ENCODE measurements at regions not wholly inside any gene's neighbourhood (a gene's known extent, or its start where the extent isn't known, plus 50 kb on each side); places are given as distances from the start of the nearest gene placed in this dataset.

DNA sequence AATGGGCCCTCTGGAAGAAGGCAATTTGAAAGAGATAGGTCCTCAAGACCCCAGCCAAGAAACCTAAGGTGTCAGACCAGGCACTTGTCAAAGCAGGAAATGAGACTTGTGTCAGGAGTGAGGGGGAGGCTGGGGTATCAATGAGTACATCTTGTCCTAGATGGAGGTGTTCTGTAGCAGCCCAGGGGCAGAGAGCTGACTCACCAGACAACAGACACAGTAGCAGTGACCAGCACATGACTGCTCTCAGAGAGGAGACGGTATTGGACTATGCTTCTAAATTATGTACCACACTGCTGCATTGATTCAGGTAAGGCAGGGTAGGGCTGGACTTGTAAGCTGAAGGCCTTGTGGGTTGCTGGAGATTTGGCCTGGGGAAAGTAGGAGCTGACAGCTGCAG lies 551.2 kb upstream of the KLF4 start:
- H3K4me2 ChIP-seq = no peak overlapping the region
- no peaks in the 10 kb centered on the region for H3K79me2 ChIP-seq (ENCODE audit: insufficient read depth, low read depth)
- TF ChIP-seq, protein P1, sequence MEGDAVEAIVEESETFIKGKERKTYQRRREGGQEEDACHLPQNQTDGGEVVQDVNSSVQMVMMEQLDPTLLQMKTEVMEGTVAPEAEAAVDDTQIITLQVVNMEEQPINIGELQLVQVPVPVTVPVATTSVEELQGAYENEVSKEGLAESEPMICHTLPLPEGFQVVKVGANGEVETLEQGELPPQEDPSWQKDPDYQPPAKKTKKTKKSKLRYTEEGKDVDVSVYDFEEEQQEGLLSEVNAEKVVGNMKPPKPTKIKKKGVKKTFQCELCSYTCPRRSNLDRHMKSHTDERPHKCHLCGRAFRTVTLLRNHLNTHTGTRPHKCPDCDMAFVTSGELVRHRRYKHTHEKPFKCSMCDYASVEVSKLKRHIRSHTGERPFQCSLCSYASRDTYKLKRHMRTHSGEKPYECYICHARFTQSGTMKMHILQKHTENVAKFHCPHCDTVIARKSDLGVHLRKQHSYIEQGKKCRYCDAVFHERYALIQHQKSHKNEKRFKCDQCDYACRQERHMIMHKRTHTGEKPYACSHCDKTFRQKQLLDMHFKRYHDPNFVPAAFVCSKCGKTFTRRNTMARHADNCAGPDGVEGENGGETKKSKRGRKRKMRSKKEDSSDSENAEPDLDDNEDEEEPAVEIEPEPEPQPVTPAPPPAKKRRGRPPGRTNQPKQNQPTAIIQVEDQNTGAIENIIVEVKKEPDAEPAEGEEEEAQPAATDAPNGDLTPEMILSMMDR (conservative IDR thresholded peaks at IDR 0.05; ENCODE audit: low read depth, low read length) = no peak
- no peak overlapping the region for H2AFZ ChIP-seq (ENCODE audit: low read depth)
- no peaks in the 10 kb centered on the region for H3K27me3 ChIP-seq (ENCODE audit: insufficient read depth, low read depth)
- no peaks in the 10 kb centered on the region for H3K4me1 ChIP-seq (ENCODE audit: low read depth, poor library complexity, severe bottlenecking)
- H3K4me3 ChIP-seq (IDR thresholded peaks at IDR 0.05; ENCODE audit: insufficient read depth, low read depth, low read length) = no peak overlapping the region
- H3K36me3 ChIP-seq (ENCODE audit: insufficient read depth) = no peaks in the 10 kb centered on the region
- no peaks in the 10 kb centered on the region for H4K20me1 ChIP-seq (ENCODE audit: insufficient read depth)
- H3K27ac ChIP-seq = no peak overlapping the region
- no peak overlapping the region for H3K9ac ChIP-seq

DNA sequence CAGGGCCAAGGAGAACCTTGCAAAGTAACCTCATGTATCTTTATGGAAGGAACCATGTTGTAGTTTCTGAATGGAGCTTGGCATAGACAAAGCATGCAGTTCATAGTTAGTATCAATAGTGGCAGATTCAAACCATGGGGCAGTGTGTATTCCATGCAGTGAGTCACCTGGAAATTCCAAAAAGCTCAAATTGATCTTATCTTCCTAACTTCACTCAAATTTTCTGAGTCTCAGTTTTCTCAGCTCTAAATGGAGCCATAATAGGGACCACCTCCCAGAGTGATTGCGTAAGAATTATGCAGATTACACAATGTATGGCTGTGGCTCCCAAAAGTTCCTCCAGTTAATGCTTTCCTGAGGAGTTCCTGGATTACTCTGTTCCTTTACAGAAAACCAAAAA lies 549.9 kb upstream of the KLF4 start:
- Histone ChIP-seq H3K27ac (no peak overlapping the region), H3K4me3 (IDR thresholded peaks at IDR 0.05; ENCODE audit: insufficient read depth, low read depth, low read length) (no peak overlapping the region), H3K4me2 (no peak overlapping the region), H2AFZ (ENCODE audit: low read depth) (no peak overlapping the region), H3K36me3 (ENCODE audit: insufficient read depth) (no peaks in the 10 kb centered on the region), H3K9ac (no peak overlapping the region), H4K20me1 (ENCODE audit: insufficient read depth) (no peaks in the 10 kb centered on the region), H3K27me3 (ENCODE audit: insufficient read depth, low read depth) (no peaks in the 10 kb centered on the region), H3K4me1 (ENCODE audit: low read depth, poor library complexity, severe bottlenecking) (no peaks in the 10 kb centered on the region), H3K79me2 (ENCODE audit: insufficient read depth, low read depth) (no peaks in the 10 kb centered on the region)
- TF ChIP-seq, protein P1 (conservative IDR thresholded peaks at IDR 0.05; ENCODE audit: low read depth, low read length) = no peak

DNA sequence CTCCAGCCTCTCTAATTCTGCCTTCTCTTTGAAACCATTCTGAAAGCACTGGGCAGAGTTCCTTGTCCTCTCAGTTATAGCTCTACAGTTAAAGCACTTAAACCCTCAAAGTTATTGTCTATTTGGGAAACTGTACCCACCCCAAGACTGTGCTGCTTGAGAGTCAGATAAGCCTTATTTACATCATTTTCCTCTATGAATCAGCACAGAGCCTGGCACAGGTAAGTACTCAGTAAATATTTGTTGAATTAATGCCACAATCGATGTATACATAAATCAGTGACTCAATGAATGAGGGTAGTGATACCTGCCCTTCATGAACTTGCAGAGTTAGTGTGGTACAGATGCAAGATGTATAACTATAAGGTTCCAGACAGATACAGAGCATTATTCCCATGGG lies 549.4 kb upstream of the KLF4 start:
- H2AFZ ChIP-seq (ENCODE audit: low read depth) = no peak overlapping the region
- H3K27ac ChIP-seq = no peak overlapping the region
- H3K36me3 ChIP-seq (ENCODE audit: insufficient read depth) = no peaks in the 10 kb centered on the region
- no peaks in the 10 kb centered on the region for H4K20me1 ChIP-seq (ENCODE audit: insufficient read depth)
- no peak overlapping the region for H3K4me2 ChIP-seq
- TF ChIP-seq, protein P1 (conservative IDR thresholded peaks at IDR 0.05; ENCODE audit: low read depth, low read length) = no peak
- H3K79me2 ChIP-seq (ENCODE audit: insufficient read depth, low read depth) = no peaks in the 10 kb centered on the region
- H3K4me1 ChIP-seq (ENCODE audit: low read depth, poor library complexity, severe bottlenecking) = no peaks in the 10 kb centered on the region
- H3K9ac ChIP-seq = no peak overlapping the region
- no peak overlapping the region for H3K4me3 ChIP-seq (IDR thresholded peaks at IDR 0.05; ENCODE audit: insufficient read depth, low read depth, low read length)
- no peaks in the 10 kb centered on the region for H3K27me3 ChIP-seq (ENCODE audit: insufficient read depth, low read depth)

DNA sequence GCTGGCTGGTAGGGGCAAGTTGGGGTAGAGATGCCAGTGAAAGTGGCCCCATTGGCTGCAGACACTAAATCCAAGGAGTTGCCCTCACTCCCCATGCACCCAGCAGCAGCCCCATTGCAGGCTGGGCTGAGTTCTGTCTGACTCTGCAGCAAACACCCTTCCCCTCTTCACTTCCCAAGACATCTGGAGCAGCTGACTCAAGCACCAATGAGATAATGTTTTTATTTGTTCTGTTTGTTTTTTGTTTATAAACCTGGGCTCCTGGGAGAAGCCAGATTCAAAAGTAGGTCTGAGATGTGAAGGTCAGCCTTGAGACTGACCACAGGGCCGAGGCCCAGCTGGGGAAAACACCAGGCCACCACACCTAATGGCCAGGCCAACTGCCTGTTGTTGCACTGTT lies 545.9 kb upstream of the KLF4 start:
- H3K4me2 ChIP-seq = no peak overlapping the region
- H3K36me3 ChIP-seq (ENCODE audit: insufficient read depth) = no peaks in the 10 kb centered on the region
- H3K4me1 ChIP-seq (ENCODE audit: low read depth, poor library complexity, severe bottlenecking) = no peaks in the 10 kb centered on the region

More for the DNA sequence above, 545.9 kb upstream of the KLF4 start:
- H3K27me3 ChIP-seq (ENCODE audit: insufficient read depth, low read depth) = no peaks in the 10 kb centered on the region
- no peak overlapping the region for H3K9ac ChIP-seq
- no peak overlapping the region for H3K27ac ChIP-seq
- H2AFZ ChIP-seq (ENCODE audit: low read depth) = no peak overlapping the region
- TF ChIP-seq, protein P1 (conservative IDR thresholded peaks at IDR 0.05; ENCODE audit: low read depth, low read length) = no peak
- H3K79me2 ChIP-seq (ENCODE audit: insufficient read depth, low read depth) = no peaks in the 10 kb centered on the region
- no peaks in the 10 kb centered on the region for H4K20me1 ChIP-seq (ENCODE audit: insufficient read depth)
- H3K4me3 ChIP-seq (IDR thresholded peaks at IDR 0.05; ENCODE audit: insufficient read depth, low read depth, low read length) = no peak overlapping the region

Data from KMS-11 (cell line).